Stimulated activated CD8-positive, alpha-beta memory T cell treated with anti-CD3 and anti-CD28 coated beads, Interleukin-12 subunit alpha, Interleukin-12 subunit beta, amount 100 ng/mL, for 24 hours (primary cell): ENCODE measurements at regions not wholly inside any gene's neighbourhood (a gene's known extent, or its start where the extent isn't known, plus 50 kb on each side); places are given as distances from the start of the nearest gene placed in this dataset.

ENCODE experiments used
- DNase-seq: peaks from one replicate; pipeline ENCODE4 v3.0.0-alpha.2; 2020; ENCODE audit errors: extremely low read depth

DNA sequence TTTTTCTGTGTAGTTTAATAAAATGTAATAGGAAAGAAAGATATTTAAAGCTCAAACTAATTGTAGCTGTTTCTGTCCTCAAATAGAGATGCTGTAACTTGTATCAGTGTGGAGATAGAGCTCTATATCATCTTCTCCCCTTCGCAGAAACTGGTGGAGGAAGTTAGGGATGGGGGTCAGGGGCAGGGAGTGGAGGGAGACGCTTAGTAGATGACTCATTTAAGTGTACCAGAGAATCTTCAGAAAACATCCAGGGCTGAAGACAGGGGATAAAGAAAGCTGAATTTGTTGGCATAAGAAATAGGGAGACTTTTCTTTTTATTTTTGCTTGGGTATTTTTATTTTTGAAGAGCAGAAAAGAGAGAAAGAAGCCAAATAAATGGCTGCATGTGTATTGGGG lies 282.6 kb upstream of the DPYD start:
- DNase-seq: no peak

- DNase-seq: no peak
Observed at GRCh38 chr1:98201666-98202081, 280.8 kb upstream of the DPYD start.

- no peak for DNase-seq
Observed at GRCh38 chr1:98197356-98197755, 276.5 kb upstream of the DPYD start.

DNA sequence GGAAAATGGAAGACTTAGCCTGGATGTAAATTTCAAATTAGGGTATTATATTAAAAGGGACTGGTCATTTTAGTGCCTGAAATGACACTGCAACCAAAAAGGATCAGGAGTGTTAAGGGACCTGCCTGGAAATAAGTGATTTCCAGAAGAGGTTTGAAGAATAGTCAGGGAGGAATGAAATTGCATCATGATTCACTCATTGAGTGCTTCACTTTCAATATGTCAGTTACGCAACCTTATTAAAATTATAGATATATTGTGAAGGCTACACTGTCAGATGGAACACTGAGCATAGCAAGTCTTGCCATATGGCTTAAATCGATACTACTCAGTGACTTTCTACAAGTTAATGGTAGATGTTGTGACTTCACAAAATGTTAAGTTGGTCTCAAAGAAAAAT lies 275.2 kb upstream of the DPYD start:
- DNase-seq: no peak

- no peak for DNase-seq
Observed at GRCh38 chr1:98188774-98189173, 267.9 kb upstream of the DPYD start.

- no peak for DNase-seq
Observed at GRCh38 chr1:98184856-98185255, 264.0 kb upstream of the DPYD start.

- no peak for DNase-seq
Observed at GRCh38 chr1:98181036-98181764, 260.4 kb upstream of the DPYD start.

DNA sequence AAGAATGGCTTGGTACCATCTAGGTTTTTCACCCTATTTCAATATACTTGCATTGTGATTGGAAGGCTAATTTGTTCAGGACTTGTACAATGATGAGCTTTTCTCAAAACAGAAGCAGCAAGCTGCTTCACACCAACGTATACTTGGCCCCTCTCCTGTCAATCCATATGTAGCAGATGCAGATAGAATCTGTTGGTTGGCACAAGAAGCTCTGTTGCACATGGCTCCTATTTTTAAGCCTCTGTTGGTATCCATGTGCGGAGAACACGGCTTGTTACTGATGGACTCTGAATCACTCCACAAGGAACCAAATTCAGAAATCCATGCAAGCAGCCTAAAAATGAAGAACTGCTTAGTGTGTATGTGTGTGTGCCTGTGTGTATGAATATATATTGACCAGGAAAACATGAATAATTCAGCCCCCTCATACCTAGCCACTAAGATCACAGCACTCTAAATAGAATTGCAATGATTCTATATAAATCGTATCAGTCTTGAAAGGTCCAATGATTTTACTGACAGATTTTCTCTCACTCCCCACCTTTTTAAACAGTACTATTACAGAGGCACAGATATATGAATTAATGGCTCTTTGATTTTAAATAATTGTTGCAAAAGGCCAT lies 258.4 kb upstream of the DPYD start:
- DNase-seq: no peak

DNA sequence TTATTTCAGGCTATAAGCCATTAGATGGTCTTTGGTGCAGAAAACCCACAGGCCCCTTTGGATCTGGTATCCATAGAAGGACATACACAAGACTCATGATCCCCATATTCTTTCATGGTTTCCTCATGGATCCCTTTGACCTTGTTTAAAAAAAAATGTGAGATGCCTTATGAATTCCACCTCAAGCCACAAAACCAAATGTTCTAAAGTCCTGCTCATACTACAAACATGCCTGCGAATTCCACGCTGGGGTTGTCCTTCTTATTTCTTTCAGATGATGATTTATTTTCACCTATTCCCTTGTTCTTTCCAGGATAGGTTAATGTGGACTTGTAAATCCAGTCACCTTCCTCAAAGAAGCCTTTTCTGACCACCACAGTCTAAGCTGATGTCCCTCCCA lies 256.9 kb upstream of the DPYD start:
- no peak for DNase-seq

DNA sequence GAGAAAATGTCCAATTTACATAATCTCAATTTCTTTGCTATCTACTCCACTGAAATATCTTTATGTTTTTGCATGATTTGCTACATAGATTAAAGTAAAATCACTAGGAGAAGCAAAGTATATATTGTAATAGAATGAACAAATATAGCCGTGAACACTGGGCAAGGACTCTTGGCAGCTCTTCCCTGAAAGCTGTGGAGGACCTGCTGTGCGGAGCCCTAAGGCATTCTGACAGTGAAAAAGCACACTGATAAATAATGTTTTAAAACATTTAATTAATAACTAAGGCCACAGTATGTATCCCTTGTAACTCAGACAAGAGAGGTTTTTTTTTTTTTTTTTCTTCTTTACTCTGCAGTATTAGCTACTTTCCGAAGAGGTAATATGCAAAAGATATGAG lies 256.1 kb upstream of the DPYD start:
- DNase-seq: no peak

GRCh38 chr1:98176414-98176813 lies 255.6 kb upstream of the DPYD start:
- no peak for DNase-seq

DNA sequence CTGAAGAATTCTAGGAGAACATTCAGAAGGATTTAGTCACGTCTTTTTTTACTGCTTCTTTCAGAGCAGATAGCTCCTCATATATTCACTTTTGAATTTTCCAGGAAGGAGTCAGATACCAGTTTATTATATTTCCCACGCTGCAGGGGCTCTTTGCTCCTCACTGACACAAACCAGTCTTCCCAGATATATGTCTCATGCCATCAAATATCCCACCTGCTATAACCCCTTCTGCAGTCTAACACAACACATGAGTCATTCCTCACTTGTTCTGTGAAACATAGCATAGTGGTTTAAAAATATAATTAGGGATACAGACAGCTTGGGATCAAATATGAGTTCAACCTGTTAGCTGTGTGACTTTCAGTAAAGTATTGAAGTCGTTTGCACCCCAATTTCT lies 251.7 kb upstream of the DPYD start:
- DNase-seq: no peak

- no peak for DNase-seq
Observed at GRCh38 chr1:98172022-98172421, 251.2 kb upstream of the DPYD start.

GRCh38 chr1:98164509-98164908 lies 243.7 kb upstream of the DPYD start:
- no peak for DNase-seq

DNA sequence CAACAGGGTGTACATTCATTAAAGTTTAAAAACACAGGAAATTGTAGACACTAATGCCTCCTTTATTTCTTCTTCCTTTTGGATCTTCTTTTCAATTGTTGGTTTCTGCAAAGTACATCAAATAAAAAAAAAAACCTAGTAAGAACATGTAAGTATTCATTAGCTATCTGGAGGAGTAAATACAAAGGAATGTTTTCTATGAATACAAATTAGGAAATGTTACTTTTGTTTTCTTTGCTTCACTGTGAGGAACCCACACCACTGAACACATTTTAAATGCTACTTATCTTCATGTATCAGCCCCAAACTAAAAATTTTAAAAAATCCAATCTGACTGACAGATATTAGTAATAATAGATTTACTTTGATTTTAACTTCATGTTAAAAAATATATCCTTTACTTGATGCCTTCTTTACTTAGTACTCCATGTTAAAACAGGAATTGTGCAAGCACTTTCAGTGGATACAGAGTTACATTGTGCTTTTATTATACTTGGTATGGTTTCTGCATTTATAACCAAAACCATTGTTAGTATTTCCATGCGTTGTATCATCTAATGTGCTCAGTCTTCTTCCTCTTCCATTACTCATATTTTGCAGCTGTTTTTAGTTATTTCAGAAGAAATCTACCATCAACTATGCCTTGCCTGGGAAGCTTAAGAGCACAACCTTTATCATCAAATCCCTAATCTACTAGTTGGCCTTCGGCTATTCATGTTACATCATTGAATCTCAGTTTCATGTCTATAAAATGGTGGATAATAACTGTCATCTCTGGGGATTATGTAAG lies 236.9 kb upstream of the DPYD start:
- no peak for DNase-seq

DNA sequence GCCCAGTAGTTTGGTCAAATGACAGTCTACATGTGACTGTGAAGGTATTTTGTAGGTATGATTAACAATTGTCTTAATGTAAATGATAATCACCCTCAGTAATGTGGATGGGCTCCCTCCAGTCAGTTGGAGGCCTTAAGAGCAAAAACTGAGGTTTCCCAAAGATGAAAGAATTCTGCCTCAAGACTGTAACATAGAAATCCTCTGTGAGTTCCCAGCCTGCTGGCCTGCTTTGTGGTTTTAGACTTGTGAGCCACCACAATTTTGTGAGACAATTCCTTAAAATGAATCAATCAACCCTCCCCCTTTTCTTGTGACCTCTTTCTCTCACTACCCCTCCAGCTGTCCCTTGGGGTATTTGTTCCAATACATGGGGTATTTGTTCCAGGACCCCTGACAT lies 226.4 kb upstream of the DPYD start:
- no peak for DNase-seq

DNA sequence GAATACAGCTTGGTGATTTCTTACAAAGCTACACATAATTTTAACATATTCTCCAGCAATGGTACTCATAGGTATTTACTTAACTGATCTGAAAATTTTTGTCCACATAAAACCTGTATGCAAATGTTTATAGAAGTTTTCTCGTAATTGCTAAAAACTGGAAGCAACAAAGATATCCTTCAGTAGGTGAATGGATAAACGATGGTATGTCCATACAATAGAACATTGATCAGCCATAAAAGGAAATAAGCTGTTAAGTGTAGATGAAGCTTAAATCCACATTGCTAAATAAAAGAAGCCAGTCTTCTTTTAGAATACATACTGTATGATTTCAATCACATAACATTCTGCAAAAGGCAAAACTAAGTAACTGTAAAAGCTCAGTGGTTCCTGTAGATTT lies 224.8 kb upstream of the DPYD start:
- no peak for DNase-seq

- no peak for DNase-seq
Observed at GRCh38 chr1:98143403-98143802, 222.6 kb upstream of the DPYD start.

DNA sequence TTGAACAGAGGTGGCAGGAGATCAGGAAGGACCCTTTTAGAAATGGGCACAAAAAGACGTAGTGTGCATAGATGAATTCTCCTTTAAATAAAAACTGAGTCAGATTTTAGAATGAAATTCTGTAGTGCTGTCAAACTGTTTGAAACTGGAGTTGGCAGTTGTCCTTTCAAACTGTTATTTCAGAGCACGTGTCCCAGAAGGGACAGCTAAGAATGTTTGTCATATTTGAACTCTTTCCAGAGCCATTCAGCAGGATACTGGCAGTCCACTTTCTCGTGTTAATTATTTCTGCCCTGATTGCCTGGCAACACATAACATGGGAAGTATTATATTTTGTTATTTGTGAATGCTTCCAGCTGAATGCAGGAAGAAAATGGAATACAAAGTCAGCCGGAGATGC lies 212.3 kb upstream of the DPYD start:
- DNase-seq: no peak

- no peak for DNase-seq
Observed at GRCh38 chr1:98130408-98130807, 209.6 kb upstream of the DPYD start.

DNA sequence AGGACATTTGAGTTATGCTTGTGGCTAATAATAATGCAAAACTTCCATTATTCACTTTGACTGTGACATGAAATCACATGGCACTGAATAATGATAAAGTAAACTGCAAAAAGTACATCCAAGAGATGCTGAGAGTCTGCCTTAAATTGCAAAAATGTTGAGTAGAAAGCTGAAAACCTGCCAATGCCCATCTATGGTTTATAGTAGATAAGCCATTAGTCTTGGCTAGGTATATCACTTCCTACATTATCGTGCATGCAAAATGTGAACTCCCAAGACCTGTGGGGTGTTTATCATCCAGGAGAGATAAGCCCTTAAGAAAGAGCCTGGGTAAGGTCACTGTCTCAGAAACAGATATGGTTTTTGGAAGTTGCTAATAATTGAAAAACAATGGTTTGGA lies 208.7 kb upstream of the DPYD start:
- no peak for DNase-seq

- no peak for DNase-seq
Observed at GRCh38 chr1:98126740-98127139, 205.9 kb upstream of the DPYD start.

GRCh38 chr1:98121646-98122045 lies 200.8 kb upstream of the DPYD start:
- DNase-seq: no peak
